Tibial nerve (tissue), 4 donors: ENCODE measurements at regions not wholly inside any gene's neighbourhood (a gene's known extent, or its start where the extent isn't known, plus 50 kb on each side); places are given as distances from the start of the nearest gene placed in this dataset.

Experiments used
- EP300 ChIP-seq, 2 donors: sonication (generic); formaldehyde crosslinking; IDR thresholded peaks; one replicate each; pipeline ENCODE4 v1.6.1; 2017; ENCODE audit warnings: antibody characterized with exemption in 2 of 2, mild to moderate bottlenecking in 1 of 2
- POLR2A ChIP-seq, 2 donors: fragments of 450-650 bp; IDR thresholded peaks; one replicate each; pipeline ENCODE4 v1.6.1; 2017; ENCODE audit warnings: antibody characterized with exemption in 2 of 2, mild to moderate bottlenecking in 2 of 2, moderate library complexity in 2 of 2
- TF ChIP-seq, protein P1 (sequence below), 5 experiments: fragments of 200-600 bp in 3 of 5; fragments of 450-650 bp in 2 of 5; sonication (generic) in 3 of 5; IDR thresholded peaks; one replicate each; pipeline ENCODE4 v1.5.1; 2016 to 2019; ENCODE audit warnings: antibody characterized with exemption in 5 of 5, mild to moderate bottlenecking in 3 of 5, moderate library complexity in 2 of 5

DNA sequence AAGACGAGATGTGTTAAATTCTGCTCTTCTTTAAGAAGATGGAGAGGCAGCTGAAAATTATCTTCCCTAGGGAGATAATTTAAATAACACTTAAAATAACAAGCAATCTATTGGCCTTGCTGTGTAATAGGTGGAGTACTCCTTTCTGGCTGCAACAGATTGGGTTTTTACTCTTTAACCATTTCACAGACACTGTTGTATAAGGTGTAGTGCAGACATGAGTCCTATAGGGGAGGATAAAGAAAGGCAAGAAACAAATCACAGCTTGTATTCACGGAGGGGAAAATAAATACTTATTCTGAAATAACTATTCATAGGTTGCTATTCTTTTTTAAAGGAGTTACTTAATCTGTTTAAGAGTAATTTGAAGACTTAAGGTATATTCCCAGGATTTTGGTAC, 252.0 kb downstream of the ZPLD1 start:
- TF ChIP-seq, protein P1, sequence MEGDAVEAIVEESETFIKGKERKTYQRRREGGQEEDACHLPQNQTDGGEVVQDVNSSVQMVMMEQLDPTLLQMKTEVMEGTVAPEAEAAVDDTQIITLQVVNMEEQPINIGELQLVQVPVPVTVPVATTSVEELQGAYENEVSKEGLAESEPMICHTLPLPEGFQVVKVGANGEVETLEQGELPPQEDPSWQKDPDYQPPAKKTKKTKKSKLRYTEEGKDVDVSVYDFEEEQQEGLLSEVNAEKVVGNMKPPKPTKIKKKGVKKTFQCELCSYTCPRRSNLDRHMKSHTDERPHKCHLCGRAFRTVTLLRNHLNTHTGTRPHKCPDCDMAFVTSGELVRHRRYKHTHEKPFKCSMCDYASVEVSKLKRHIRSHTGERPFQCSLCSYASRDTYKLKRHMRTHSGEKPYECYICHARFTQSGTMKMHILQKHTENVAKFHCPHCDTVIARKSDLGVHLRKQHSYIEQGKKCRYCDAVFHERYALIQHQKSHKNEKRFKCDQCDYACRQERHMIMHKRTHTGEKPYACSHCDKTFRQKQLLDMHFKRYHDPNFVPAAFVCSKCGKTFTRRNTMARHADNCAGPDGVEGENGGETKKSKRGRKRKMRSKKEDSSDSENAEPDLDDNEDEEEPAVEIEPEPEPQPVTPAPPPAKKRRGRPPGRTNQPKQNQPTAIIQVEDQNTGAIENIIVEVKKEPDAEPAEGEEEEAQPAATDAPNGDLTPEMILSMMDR (IDR thresholded peaks at IDR 0.05): no peak
- TF ChIP-seq POLR2A (IDR thresholded peaks at IDR 0.05) (no peak), EP300 (IDR thresholded peaks at IDR 0.05) (no peak)
